Epithelial cell of proximal tubule (primary cell): ENCODE measurements at regions not wholly inside any gene's neighbourhood (a gene's known extent, or its start where the extent isn't known, plus 50 kb on each side); places are given as distances from the start of the nearest gene placed in this dataset.

ENCODE experiments used
- DNase-seq: peaks from one replicate; pipeline ENCODE4 v3.0.0-alpha.2; 2011; ENCODE audit warnings: low read depth
- H3K4me3 ChIP-seq: 2 replicates; pipeline ENCODE4 v1.5.1; 2011; ENCODE audit warnings: low read depth, mild to moderate bottlenecking, low read length
- TF ChIP-seq, protein P1 (sequence below): conservative IDR thresholded peaks from 2 replicates; pipeline ENCODE4 v1.5.1; 2012; ENCODE audit warnings: low read depth, mild to moderate bottlenecking, low read length

DNA sequence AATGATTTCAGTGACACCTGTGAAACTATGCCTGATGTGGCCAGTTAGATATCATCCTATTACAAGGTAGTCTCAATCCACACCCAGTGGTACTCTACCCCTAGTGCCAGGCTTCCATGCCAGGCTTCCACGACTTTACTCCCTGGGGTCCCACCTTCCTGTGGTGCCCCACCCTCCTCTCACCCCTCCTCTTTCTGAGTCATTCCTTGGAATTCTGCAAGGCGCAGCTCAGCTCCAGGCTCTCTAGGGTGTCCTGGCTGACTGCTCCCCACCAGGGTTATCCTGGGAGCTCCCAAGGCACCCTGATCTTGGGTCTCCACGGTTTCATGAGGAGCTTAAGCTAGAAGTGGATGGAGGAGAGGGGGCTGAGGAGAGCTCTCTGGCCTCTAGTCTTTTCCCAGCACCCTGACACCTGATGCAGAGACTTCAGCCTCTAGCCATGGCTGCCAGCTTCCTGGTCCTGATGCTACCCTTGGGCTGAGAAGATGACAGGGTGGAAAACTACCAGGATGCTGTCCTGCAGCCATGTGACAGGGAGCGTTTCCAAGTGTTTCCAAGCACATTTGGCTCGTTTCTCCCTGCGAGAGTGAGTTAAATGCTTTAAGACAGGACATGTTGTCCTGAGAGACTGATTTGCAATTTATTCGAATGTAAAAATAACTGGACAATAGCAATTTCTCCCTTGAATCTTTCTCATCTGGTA is 1461.2 kb downstream of the TBC1D22A start:
- TF ChIP-seq, protein P1, sequence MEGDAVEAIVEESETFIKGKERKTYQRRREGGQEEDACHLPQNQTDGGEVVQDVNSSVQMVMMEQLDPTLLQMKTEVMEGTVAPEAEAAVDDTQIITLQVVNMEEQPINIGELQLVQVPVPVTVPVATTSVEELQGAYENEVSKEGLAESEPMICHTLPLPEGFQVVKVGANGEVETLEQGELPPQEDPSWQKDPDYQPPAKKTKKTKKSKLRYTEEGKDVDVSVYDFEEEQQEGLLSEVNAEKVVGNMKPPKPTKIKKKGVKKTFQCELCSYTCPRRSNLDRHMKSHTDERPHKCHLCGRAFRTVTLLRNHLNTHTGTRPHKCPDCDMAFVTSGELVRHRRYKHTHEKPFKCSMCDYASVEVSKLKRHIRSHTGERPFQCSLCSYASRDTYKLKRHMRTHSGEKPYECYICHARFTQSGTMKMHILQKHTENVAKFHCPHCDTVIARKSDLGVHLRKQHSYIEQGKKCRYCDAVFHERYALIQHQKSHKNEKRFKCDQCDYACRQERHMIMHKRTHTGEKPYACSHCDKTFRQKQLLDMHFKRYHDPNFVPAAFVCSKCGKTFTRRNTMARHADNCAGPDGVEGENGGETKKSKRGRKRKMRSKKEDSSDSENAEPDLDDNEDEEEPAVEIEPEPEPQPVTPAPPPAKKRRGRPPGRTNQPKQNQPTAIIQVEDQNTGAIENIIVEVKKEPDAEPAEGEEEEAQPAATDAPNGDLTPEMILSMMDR = no peak

DNA sequence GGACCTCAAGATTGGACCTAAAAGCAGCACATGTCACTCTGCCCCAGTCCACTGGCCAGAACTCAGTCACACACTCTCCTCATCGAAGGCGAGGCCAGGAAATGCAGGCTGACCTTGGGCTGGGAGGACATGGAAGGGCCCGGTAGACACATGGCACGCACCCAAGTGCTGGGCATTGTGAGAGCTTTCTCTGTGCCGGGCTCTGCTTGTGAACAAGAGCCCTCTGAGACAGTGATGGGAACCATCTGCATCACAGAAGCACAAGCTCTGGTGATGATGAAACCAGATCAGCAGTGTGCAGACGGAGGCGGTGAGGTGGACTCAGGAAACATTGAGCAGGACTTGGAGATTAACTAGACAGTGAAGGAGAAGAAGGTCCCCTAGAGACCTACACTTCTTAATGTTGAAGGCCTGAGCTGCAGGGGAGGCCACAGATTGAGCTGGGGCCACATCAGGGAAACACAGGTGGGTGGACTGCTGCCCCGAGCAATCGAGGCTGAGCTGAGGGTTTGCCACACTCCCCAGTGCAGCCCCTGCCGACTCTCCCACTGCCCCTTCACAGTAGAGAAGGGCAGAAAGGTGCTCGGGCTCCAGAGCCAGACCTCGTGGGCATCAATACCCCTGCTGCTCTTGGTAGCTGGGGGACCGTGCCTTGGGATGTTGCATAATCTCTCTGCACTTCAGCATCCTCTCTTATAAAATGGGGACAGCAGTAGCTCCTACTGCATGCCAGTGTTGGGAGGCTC is 1460.5 kb downstream of the TBC1D22A start:
- H3K4me3 ChIP-seq = no peak overlapping the region
- TF ChIP-seq, protein P1 = no peak
- DNase-seq = no peak

More for the DNA sequence above, 1461.2 kb downstream of the TBC1D22A start:
- no peak for DNase-seq
- no peak overlapping the region for H3K4me3 ChIP-seq

DNA sequence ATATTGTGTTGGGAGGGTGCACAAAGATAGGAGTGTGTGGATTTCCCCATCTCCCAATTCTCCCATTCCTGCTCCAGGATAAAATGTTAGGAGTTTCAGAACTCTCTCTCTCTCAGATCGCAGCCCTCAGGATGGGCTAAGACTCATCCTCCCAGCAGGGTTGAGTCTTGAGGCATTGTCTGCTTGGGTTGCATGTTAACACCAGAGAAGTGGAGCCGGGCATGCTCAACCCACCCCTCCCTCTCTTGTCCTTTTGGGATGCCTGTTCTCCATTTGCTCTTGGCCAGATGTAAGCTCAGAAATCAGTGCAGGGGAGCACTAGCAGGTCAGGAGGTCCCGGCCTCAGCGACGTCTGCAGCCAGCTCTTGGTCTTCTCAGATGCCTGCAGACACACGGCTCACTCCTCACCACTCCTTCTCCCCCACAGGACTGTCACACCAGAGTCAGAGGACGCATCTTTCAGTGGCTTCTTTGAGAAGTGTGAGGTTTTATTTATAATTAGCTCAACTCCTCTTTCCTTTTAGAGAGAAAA is 1456.5 kb downstream of the TBC1D22A start:
- TF ChIP-seq, protein P1 = no peak
- H3K4me3 ChIP-seq = no peak overlapping the region
- no peak for DNase-seq

DNA sequence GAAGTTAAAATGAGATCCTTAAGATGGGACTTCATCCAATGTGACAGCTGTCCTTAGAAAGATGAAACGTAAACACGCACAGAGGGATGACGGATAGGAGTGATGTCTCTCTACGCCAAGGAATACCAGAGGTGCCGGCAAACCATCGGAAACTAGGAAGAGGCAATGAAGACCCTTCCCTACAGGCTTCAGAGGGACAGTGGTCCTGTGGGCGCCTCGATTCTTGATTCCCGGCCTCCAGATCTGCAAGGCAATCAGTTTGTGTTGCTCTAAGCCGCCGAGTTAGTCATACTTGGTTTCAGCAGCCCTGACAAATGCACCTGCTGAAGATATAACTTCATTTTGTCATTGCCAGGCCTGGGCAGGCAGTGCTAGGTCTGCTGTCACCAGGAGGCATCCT is 1455.1 kb downstream of the TBC1D22A start:
- DNase-seq = no peak
- H3K4me3 ChIP-seq = no peak overlapping the region
- TF ChIP-seq, protein P1 = no peak

DNA sequence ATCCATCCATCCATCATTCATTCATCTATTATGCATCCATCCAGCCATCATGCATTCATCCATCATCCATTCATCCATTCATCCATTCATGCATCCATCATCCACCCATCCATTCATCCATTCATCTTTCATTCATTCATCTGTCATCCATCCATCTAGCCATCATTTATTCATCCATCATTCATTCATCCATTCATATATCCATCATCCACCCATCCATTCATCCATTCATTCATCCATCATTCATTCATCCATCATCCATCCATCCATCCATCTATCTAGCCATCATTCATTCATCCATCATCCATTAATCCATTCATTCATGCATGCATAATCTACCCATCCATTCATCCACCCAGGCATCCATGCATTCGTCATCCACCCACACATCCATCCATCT is 1450.3 kb downstream of the TBC1D22A start:
- TF ChIP-seq, protein P1 = no peak
- H3K4me3 ChIP-seq = no peak overlapping the region
- DNase-seq = no peak

DNA sequence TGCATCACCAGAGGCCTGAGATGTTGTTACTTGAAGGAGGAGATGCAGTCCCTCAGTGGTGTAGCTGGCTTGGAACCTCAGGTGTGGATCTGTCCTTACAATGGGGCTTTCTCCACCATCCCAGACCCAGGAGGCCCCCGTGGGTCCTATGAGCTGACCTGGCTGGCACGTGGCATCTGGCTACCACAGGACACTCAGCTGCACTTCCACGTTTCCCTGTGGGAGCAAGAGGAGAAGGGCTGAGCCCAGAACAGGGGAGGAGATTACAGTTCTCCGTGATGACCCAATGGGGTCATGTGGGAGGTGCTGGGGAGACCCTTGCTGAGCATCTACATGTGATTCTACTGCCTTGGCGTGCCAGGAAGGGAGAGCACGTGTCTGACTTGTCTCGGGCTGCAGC is 1448.4 kb downstream of the TBC1D22A start:
- DNase-seq = no peak
- TF ChIP-seq, protein P1 = no peak
- H3K4me3 ChIP-seq = no peak overlapping the region
